Transverse colon (tissue), 3 donors: ENCODE measurements at regions not wholly inside any gene's neighbourhood (a gene's known extent, or its start where the extent isn't known, plus 50 kb on each side); places are given as distances from the start of the nearest gene placed in this dataset.

Source experiments
- CTCF ChIP-seq, 5 experiments: fragments of 200-600 bp in 3 of 5; fragments of 450-650 bp in 2 of 5; sonication (generic) in 3 of 5; IDR thresholded peaks; 1 replicate in 2 of 5; 2 replicates in 3 of 5; pipeline ENCODE4 v1.5.1; 2016 to 2017; ENCODE audit warnings: antibody characterized with exemption in 5 of 5, inconsistent platforms in 3 of 5, mild to moderate bottlenecking in 2 of 5, moderate library complexity in 1 of 5
- EP300 ChIP-seq: sonication (generic); formaldehyde crosslinking; IDR thresholded peaks from one replicate; pipeline ENCODE4 v1.6.1; 2017; ENCODE audit warnings: antibody characterized with exemption, low read depth

- TF ChIP-seq EP300 (no peak), CTCF (IDR thresholded peaks at IDR 0.05) (no peak)
Measured at GRCh38 chr4:81346719-81347118, 125.0 kb downstream of the RASGEF1B start.
